Fibroblast of lung (primary cell): ENCODE measurements at regions not wholly inside any gene's neighbourhood (a gene's known extent, or its start where the extent isn't known, plus 50 kb on each side); places are given as distances from the start of the nearest gene placed in this dataset.

Source experiments
- CTCF ChIP-seq, 2 donors: IDR thresholded peaks in 1 of 2; conservative IDR thresholded peaks in 1 of 2; 1 replicate in 1 of 2; 2 replicates in 1 of 2; pipeline ENCODE4 v1.5.1; 2011 to 2012; ENCODE audit warnings: low read length in 2 of 2, control low read depth in 1 of 2, inconsistent platforms in 1 of 2, low read depth in 1 of 2, mild to moderate bottlenecking in 1 of 2
- EZH2 ChIP-seq: IDR thresholded peaks from 2 replicates; pipeline ENCODE4 v1.5.1; 2012; ENCODE audit warnings: low read length, control low read depth, mild to moderate bottlenecking; ENCODE audit errors: missing control alignments

- TF ChIP-seq CTCF (conservative IDR thresholded peaks at IDR 0.05 in 1 of 2, IDR thresholded peaks at IDR 0.05 in 1 of 2; ENCODE audit: low read depth in 1 of 2, low read length in 2 of 2): no peak
- no peak for TF ChIP-seq EZH2
These were observed 156.9 kb downstream of the PRELID2 start for GRCh38 chr5:145678255-145678654.
